ENCODE measurements at regions not wholly inside any gene's neighbourhood (a gene's known extent, or its start where the extent isn't known, plus 50 kb on each side); places are given as distances from the start of the nearest gene placed in this dataset.

DNA sequence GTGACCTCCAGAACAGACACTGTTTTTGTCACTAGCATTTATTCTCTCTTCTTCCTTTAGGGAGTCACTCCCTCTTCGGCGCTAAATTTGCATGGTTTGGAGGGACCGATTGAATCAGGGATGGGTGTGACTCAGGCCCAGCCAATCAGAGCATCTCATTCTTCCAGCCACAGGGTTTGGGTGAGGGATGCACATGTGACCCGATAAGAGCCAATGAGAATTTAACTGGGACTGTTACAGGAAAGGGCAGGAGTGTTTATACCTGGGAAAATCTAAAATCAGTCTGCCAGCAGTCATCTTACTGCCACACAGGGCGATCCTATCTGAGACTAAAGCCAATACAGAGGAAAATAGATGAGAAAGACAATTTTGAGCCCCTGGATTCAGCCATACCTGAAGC is 351.2 kb upstream of the ERCC4 start:
- TF ChIP-seq, protein P1, sequence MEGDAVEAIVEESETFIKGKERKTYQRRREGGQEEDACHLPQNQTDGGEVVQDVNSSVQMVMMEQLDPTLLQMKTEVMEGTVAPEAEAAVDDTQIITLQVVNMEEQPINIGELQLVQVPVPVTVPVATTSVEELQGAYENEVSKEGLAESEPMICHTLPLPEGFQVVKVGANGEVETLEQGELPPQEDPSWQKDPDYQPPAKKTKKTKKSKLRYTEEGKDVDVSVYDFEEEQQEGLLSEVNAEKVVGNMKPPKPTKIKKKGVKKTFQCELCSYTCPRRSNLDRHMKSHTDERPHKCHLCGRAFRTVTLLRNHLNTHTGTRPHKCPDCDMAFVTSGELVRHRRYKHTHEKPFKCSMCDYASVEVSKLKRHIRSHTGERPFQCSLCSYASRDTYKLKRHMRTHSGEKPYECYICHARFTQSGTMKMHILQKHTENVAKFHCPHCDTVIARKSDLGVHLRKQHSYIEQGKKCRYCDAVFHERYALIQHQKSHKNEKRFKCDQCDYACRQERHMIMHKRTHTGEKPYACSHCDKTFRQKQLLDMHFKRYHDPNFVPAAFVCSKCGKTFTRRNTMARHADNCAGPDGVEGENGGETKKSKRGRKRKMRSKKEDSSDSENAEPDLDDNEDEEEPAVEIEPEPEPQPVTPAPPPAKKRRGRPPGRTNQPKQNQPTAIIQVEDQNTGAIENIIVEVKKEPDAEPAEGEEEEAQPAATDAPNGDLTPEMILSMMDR (IDR thresholded peaks at IDR 0.05) = no peak
- TF ChIP-seq POLR2A (IDR thresholded peaks at IDR 0.05) = no peak
